Left lung (tissue), 4 donors: ENCODE measurements at regions not wholly inside any gene's neighbourhood (a gene's known extent, or its start where the extent isn't known, plus 50 kb on each side); places are given as distances from the start of the nearest gene placed in this dataset.

Source experiments
- ATAC-seq: fragments of 200-7000 bp; cut with Tn5 transposase; one replicate; pipeline ENCODE4 v1.9.1; 2020; ENCODE audit warnings: moderate library complexity
- DNase-seq, 4 donors: peaks; one replicate each; pipeline ENCODE4 v3.0.0-alpha.2; 2013 to 2020
- H3K27ac ChIP-seq, 2 donors: fragments of 200-600 bp; sonication (generic) in 1 of 2; one replicate each; pipeline versions ENCODE4 v1.5.0 to v1.8.0; 2020 to 2021
- H3K27me3 ChIP-seq, 2 donors: fragments of 200-600 bp; sonication (generic) in 1 of 2; one replicate each; pipeline versions ENCODE4 v1.5.0 to v1.8.0; 2020 to 2021
- H3K36me3 ChIP-seq, 2 donors: fragments of 200-600 bp; sonication (generic) in 1 of 2; one replicate each; pipeline versions ENCODE4 v1.5.0 to v1.8.0; 2020 to 2021
- H3K4me1 ChIP-seq, 2 donors: fragments of 200-600 bp; one replicate each; pipeline ENCODE4 v1.8.0; 2021
- H3K4me3 ChIP-seq, 2 donors: fragments of 200-600 bp; sonication (generic) in 1 of 2; one replicate each; pipeline versions ENCODE4 v1.5.0 to v1.8.0; 2020 to 2021; ENCODE audit warnings: mild to moderate bottlenecking in 1 of 2
- H3K9me3 ChIP-seq, 2 donors: fragments of 200-600 bp; sonication (generic) in 1 of 2; one replicate each; pipeline versions ENCODE4 v1.5.0 to v1.8.0; 2020 to 2021
- CTCF ChIP-seq, 2 donors: fragments of 200-600 bp; sonication (generic) in 1 of 2; IDR thresholded peaks; one replicate each; pipeline versions ENCODE4 v1.5.0 to v1.8.0; 2021; ENCODE audit warnings: antibody characterized with exemption in 2 of 2
- intact Hi-C, 2 donors: fragments of 100-400 bp; cut with DNase I; formaldehyde crosslinking; loops; one replicate each; pipeline versions ENCODE4 v1.11.2 to v1.14.2; 2022
- donor health status: DM: no; HTN: yes; CAD: no.
- donor health status: DM: no; HTN: no; CAD: no.

GRCh38 chr7:106485919-106486318 lies 175.0 kb downstream of the CCDC71L start:
- peak; percentile 12 for ATAC-seq
- intact Hi-C loops: no loop called here
- no peak overlapping the region for H3K4me3 ChIP-seq
- peaks cover 8 to 19% of the 10 kb centered on the region in 2 donors for H3K4me1 ChIP-seq
- DNase-seq: no peak
- no peaks in the 10 kb centered on the region for H3K36me3 ChIP-seq
- H3K27me3 ChIP-seq: no peaks in the 10 kb centered on the region
- no peaks in the 10 kb centered on the region for H3K9me3 ChIP-seq
- no peak for TF ChIP-seq CTCF (IDR thresholded peaks at IDR 0.05)
- H3K27ac ChIP-seq: peak overlapping the region in 1 of 2 donors; percentile 30

GRCh38 chr7:106485031-106485551 lies 175.9 kb downstream of the CCDC71L start:
- H3K27me3 ChIP-seq: no peaks in the 10 kb centered on the region
- DNase-seq (no peak), ATAC-seq (peak; percentile 35)
- no peaks in the 10 kb centered on the region for H3K9me3 ChIP-seq
- H3K27ac ChIP-seq: peak overlapping the region; percentile 35 to 43
- no peak for TF ChIP-seq CTCF (IDR thresholded peaks at IDR 0.05)
- intact Hi-C loops: no loop called here
- H3K4me3 ChIP-seq: no peak overlapping the region
- peaks cover 8 to 19% of the 10 kb centered on the region in 2 donors for H3K4me1 ChIP-seq
- no peaks in the 10 kb centered on the region for H3K36me3 ChIP-seq

GRCh38 chr7:106484562-106484961 lies 176.4 kb downstream of the CCDC71L start:
- Histone ChIP-seq H3K27ac (peak overlapping the region; percentile 35 to 43), H3K27me3 (no peaks in the 10 kb centered on the region), H3K9me3 (no peaks in the 10 kb centered on the region), H3K4me1 (peaks cover 8 to 19% of the 10 kb centered on the region in 2 donors), H3K36me3 (no peaks in the 10 kb centered on the region), H3K4me3 (no peak overlapping the region)
- TF ChIP-seq CTCF (IDR thresholded peaks at IDR 0.05): no peak
- intact Hi-C loops: no loop called here
- ATAC-seq: peak; percentile 83
- DNase-seq: peak in 1 of 4 donors; percentile 59

- DNase-seq (no peak), ATAC-seq (no peak)
- intact Hi-C loops: no loop called here
- Histone ChIP-seq H3K4me3 (no peak overlapping the region), H3K27me3 (no peaks in the 10 kb centered on the region), H3K27ac (no peak overlapping the region), H3K9me3 (no peaks in the 10 kb centered on the region), H3K4me1 (peaks cover 8 to 19% of the 10 kb centered on the region in 2 donors), H3K36me3 (no peaks in the 10 kb centered on the region)
- TF ChIP-seq CTCF (IDR thresholded peaks at IDR 0.05): no peak
These were observed 178.9 kb downstream of the CCDC71L start for GRCh38 chr7:106482091-106482490.

- Histone ChIP-seq H3K27ac (no peak overlapping the region), H3K36me3 (no peaks in the 10 kb centered on the region), H3K4me1 (peaks cover 8 to 14% of the 10 kb centered on the region in 2 donors), H3K27me3 (no peaks in the 10 kb centered on the region), H3K4me3 (no peak overlapping the region), H3K9me3 (no peaks in the 10 kb centered on the region)
- no peak for ATAC-seq
- TF ChIP-seq CTCF (IDR thresholded peaks at IDR 0.05): no peak
- intact Hi-C loops: no loop called here
- DNase-seq: no peak
These were observed 180.3 kb downstream of the CCDC71L start for GRCh38 chr7:106480616-106481031.
